Activated B cell treated with CpG ODN at 0.5 μM for 24 hours (primary cell): ENCODE measurements at regions not wholly inside any gene's neighbourhood (a gene's known extent, or its start where the extent isn't known, plus 50 kb on each side); places are given as distances from the start of the nearest gene placed in this dataset.

Source experiments
- ATAC-seq: fragments of 200-7000 bp; cut with Tn5 transposase; one replicate; pipeline ENCODE4 v1.10.0; 2021; ENCODE audit warnings: low read depth, mild to moderate bottlenecking, moderate library complexity
- CTCF ChIA-PET: fragments of 350-600 bp; sonication (Branson Sonifier 250); formaldehyde crosslinking; loops from one replicate; lab custom pipeline; 2021; ENCODE audit warnings: antibody characterized with exemption; lab: Charles Lee
- POLR2A ChIA-PET: fragments of 350-600 bp; sonication (Branson Sonifier 250); formaldehyde crosslinking; loops from one replicate; lab custom pipeline; 2021; ENCODE audit warnings: antibody characterized with exemption; lab: Charles Lee
- DNase-seq: peaks from one replicate; pipeline ENCODE4 v3.0.0; 2022
- H3K27ac Mint-ChIP-seq: one replicate; pipeline ENCODE4 v1.8.0; 2020; ENCODE audit warnings: mixed read lengths
- H3K27me3 Mint-ChIP-seq: one replicate; pipeline ENCODE4 v1.8.0; 2021; ENCODE audit warnings: mixed read lengths
- H3K36me3 Mint-ChIP-seq: one replicate; pipeline ENCODE4 v1.8.0; 2021; ENCODE audit warnings: low read depth, mixed read lengths
- H3K4me1 Mint-ChIP-seq: one replicate; pipeline ENCODE4 v1.8.0; 2021; ENCODE audit warnings: mixed read lengths
- H3K4me3 Mint-ChIP-seq: one replicate; pipeline ENCODE4 v1.8.0; 2020; ENCODE audit warnings: mild to moderate bottlenecking, mixed read lengths
- H3K9me3 Mint-ChIP-seq: one replicate; pipeline ENCODE4 v1.8.0; 2020; ENCODE audit warnings: mixed read lengths
- CTCF ChIP-seq: fragments of 200-600 bp; IDR thresholded peaks from one replicate; pipeline ENCODE4 v1.8.0; 2022; ENCODE audit warnings: antibody characterized with exemption, mild to moderate bottlenecking
- intact Hi-C: fragments of 100-400 bp; cut with micrococcal nuclease; formaldehyde crosslinking; loops from one replicate; pipeline ENCODE4 v1.15.1; 2024

GRCh38 chr1:98210064-98210463 lies 289.2 kb upstream of the DPYD start:
- H3K4me1 Mint-ChIP-seq = no peaks in the 10 kb centered on the region
- ATAC-seq (no peak), DNase-seq (no peak)
- no peak for TF ChIP-seq CTCF
- H3K4me3 Mint-ChIP-seq = no peak overlapping the region
- no peak overlapping the region for H3K27ac Mint-ChIP-seq
- no peaks in the 10 kb centered on the region for H3K36me3 Mint-ChIP-seq
- CTCF ChIA-PET = no interaction called here
- POLR2A ChIA-PET = no interaction called here
- intact Hi-C loops = no loop called here
- no peaks in the 10 kb centered on the region for H3K27me3 Mint-ChIP-seq
- no peaks in the 10 kb centered on the region for H3K9me3 Mint-ChIP-seq

- POLR2A ChIA-PET = no interaction called here
- Mint-ChIP-seq H3K4me1 (no peaks in the 10 kb centered on the region), H3K27me3 (no peaks in the 10 kb centered on the region), H3K36me3 (no peaks in the 10 kb centered on the region), H3K27ac (no peak overlapping the region), H3K9me3 (peaks cover 3% of the 10 kb centered on the region), H3K4me3 (no peak overlapping the region)
- ATAC-seq (no peak), DNase-seq (no peak)
- intact Hi-C loops = no loop called here
- no peak for TF ChIP-seq CTCF
- CTCF ChIA-PET = no interaction called here
Measured at GRCh38 chr1:98205291-98206017, 284.6 kb upstream of the DPYD start.

- no peak for DNase-seq
- ChIA-PET CTCF (no interaction called here), POLR2A (no interaction called here)
- Mint-ChIP-seq H3K36me3 (no peaks in the 10 kb centered on the region), H3K27ac (no peak overlapping the region), H3K27me3 (no peaks in the 10 kb centered on the region), H3K4me3 (no peak overlapping the region), H3K4me1 (no peaks in the 10 kb centered on the region), H3K9me3 (peaks cover 3% of the 10 kb centered on the region)
- intact Hi-C loops = no loop called here
- no peak for ATAC-seq
- TF ChIP-seq CTCF = no peak
Measured at GRCh38 chr1:98203466-98203865, 282.6 kb upstream of the DPYD start.

- POLR2A ChIA-PET = no interaction called here
- CTCF ChIA-PET = no interaction called here
- H3K4me1 Mint-ChIP-seq = no peaks in the 10 kb centered on the region
- H3K36me3 Mint-ChIP-seq = no peaks in the 10 kb centered on the region
- no peak for TF ChIP-seq CTCF
- H3K27ac Mint-ChIP-seq = no peak overlapping the region
- H3K4me3 Mint-ChIP-seq = no peak overlapping the region
- no peaks in the 10 kb centered on the region for H3K27me3 Mint-ChIP-seq
- intact Hi-C loops = no loop called here
- ATAC-seq (no peak), DNase-seq (no peak)
- H3K9me3 Mint-ChIP-seq = peaks cover 3% of the 10 kb centered on the region
Measured at GRCh38 chr1:98201666-98202081, 280.8 kb upstream of the DPYD start.

- ChIA-PET CTCF (no interaction called here), POLR2A (no interaction called here)
- ATAC-seq = no peak
Measured at GRCh38 chr1:98197356-98197755, 276.5 kb upstream of the DPYD start.

More at GRCh38 chr1:98197356-98197755, 276.5 kb upstream of the DPYD start:
- Mint-ChIP-seq H3K36me3 (no peaks in the 10 kb centered on the region), H3K27ac (no peak overlapping the region), H3K4me3 (no peak overlapping the region), H3K9me3 (peaks cover 3% of the 10 kb centered on the region), H3K4me1 (no peaks in the 10 kb centered on the region), H3K27me3 (no peaks in the 10 kb centered on the region)
- no peak for TF ChIP-seq CTCF
- no peak for DNase-seq
- intact Hi-C loops = no loop called here
